ENCODE measurements at regions not wholly inside any gene's neighbourhood (a gene's known extent, or its start where the extent isn't known, plus 50 kb on each side); places are given as distances from the start of the nearest gene placed in this dataset.

GRCh38 chr11:71197096-71197495, 55.3 kb downstream of the SHANK2 start:
- TF ChIP-seq, protein P1, sequence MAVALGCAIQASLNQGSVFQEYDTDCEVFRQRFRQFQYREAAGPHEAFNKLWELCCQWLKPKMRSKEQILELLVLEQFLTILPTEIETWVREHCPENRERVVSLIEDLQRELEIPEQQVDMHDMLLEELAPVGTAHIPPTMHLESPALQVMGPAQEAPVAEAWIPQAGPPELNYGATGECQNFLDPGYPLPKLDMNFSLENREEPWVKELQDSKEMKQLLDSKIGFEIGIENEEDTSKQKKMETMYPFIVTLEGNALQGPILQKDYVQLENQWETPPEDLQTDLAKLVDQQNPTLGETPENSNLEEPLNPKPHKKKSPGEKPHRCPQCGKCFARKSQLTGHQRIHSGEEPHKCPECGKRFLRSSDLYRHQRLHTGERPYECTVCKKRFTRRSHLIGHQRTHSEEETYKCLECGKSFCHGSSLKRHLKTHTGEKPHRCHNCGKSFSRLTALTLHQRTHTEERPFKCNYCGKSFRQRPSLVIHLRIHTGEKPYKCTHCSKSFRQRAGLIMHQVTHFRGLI (tag by site-specific recombination; IDR thresholded peaks at IDR 0.05), result no peak
- TF ChIP-seq YY2 (tag by site-specific recombination; IDR thresholded peaks at IDR 0.05) (no peak), ZNF701 (tag by site-specific recombination; IDR thresholded peaks at IDR 0.05) (no peak), AEBP2 (tag by site-specific recombination; IDR thresholded peaks at IDR 0.05; ENCODE audit: borderline replicate concordance) (no peak), ZNF473 (tag by site-specific recombination; IDR thresholded peaks at IDR 0.05) (no peak), GLI2 (tag by site-specific recombination; IDR thresholded peaks at IDR 0.05; ENCODE audit: borderline replicate concordance, low read depth) (no peak), ZNF837 (tag by site-specific recombination; IDR thresholded peaks at IDR 0.05) (no peak), ZNF768 (tag by site-specific recombination; IDR thresholded peaks at IDR 0.05) (no peak), ZIC2 (tag by site-specific recombination; IDR thresholded peaks at IDR 0.05) (no peak), ZBTB17 (tag by site-specific recombination; IDR thresholded peaks at IDR 0.05) (no peak), ZNF248 (tag by site-specific recombination; IDR thresholded peaks at IDR 0.05) (no peak), ZBTB20 (tag by site-specific recombination; IDR thresholded peaks at IDR 0.05) (no peak), ZFP69B (tag by site-specific recombination; IDR thresholded peaks at IDR 0.05) (no peak), ZNF175 (tag by site-specific recombination; IDR thresholded peaks at IDR 0.05) (no peak)
- TF ChIP-seq, protein P2, sequence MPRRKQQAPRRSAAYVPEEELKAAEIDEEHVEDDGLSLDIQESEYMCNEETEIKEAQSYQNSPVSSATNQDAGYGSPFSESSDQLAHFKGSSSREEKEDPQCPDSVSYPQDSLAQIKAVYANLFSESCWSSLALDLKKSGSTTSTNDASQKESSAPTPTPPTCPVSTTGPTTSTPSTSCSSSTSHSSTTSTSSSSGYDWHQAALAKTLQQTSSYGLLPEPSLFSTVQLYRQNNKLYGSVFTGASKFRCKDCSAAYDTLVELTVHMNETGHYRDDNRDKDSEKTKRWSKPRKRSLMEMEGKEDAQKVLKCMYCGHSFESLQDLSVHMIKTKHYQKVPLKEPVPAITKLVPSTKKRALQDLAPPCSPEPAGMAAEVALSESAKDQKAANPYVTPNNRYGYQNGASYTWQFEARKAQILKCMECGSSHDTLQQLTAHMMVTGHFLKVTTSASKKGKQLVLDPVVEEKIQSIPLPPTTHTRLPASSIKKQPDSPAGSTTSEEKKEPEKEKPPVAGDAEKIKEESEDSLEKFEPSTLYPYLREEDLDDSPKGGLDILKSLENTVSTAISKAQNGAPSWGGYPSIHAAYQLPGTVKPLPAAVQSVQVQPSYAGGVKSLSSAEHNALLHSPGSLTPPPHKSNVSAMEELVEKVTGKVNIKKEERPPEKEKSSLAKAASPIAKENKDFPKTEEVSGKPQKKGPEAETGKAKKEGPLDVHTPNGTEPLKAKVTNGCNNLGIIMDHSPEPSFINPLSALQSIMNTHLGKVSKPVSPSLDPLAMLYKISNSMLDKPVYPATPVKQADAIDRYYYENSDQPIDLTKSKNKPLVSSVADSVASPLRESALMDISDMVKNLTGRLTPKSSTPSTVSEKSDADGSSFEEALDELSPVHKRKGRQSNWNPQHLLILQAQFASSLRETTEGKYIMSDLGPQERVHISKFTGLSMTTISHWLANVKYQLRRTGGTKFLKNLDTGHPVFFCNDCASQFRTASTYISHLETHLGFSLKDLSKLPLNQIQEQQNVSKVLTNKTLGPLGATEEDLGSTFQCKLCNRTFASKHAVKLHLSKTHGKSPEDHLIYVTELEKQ (tag by site-specific recombination; IDR thresholded peaks at IDR 0.05; ENCODE audit: borderline replicate concordance), result no peak
- TF ChIP-seq, protein P3, sequence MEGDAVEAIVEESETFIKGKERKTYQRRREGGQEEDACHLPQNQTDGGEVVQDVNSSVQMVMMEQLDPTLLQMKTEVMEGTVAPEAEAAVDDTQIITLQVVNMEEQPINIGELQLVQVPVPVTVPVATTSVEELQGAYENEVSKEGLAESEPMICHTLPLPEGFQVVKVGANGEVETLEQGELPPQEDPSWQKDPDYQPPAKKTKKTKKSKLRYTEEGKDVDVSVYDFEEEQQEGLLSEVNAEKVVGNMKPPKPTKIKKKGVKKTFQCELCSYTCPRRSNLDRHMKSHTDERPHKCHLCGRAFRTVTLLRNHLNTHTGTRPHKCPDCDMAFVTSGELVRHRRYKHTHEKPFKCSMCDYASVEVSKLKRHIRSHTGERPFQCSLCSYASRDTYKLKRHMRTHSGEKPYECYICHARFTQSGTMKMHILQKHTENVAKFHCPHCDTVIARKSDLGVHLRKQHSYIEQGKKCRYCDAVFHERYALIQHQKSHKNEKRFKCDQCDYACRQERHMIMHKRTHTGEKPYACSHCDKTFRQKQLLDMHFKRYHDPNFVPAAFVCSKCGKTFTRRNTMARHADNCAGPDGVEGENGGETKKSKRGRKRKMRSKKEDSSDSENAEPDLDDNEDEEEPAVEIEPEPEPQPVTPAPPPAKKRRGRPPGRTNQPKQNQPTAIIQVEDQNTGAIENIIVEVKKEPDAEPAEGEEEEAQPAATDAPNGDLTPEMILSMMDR (tag by site-specific recombination; IDR thresholded peaks at IDR 0.05), result no peak

GRCh38 chr11:71194710-71195109, 57.7 kb downstream of the SHANK2 start:
- Histone ChIP-seq H3K36me3 (ENCODE audit: control insufficient read depth in 2 of 2, insufficient read depth in 1 of 2, low read length in 2 of 2) (no peaks in the 10 kb centered on the region), H3K9me3 (ENCODE audit: control insufficient read depth, insufficient read depth, low read depth, low read length) (no peaks in the 10 kb centered on the region), H3K4me1 (ENCODE audit: control insufficient read depth, insufficient read depth, low read length) (no peaks in the 10 kb centered on the region), H3K4me3 (ENCODE audit: low read depth, low read length) (no peak overlapping the region), H3K27ac (ENCODE audit: extremely low read depth, low read depth, low read length) (no peak overlapping the region)
- POLR2A ChIA-PET, result no interaction called here
- CTCF ChIA-PET, result no interaction called here
- TF ChIP-seq ZNF354C (tag by site-specific recombination; IDR thresholded peaks at IDR 0.05; ENCODE audit: borderline replicate concordance, low read depth) (no peak), ZNF639 (tag by site-specific recombination; IDR thresholded peaks at IDR 0.05) (no peak), ZIC2 (tag by site-specific recombination; IDR thresholded peaks at IDR 0.05) (no peak), ZFP41 (tag by site-specific recombination; IDR thresholded peaks at IDR 0.05; ENCODE audit: borderline replicate concordance) (no peak)

More at GRCh38 chr11:71197096-71197495, 55.3 kb downstream of the SHANK2 start:
- Histone ChIP-seq H3K4me3 (ENCODE audit: low read depth, low read length) (no peak overlapping the region), H3K27ac (ENCODE audit: extremely low read depth, low read depth, low read length) (no peak overlapping the region), H3K4me1 (ENCODE audit: control insufficient read depth, insufficient read depth, low read length) (no peaks in the 10 kb centered on the region), H3K36me3 (ENCODE audit: control insufficient read depth in 2 of 2, insufficient read depth in 1 of 2, low read length in 2 of 2) (no peaks in the 10 kb centered on the region), H3K9me3 (ENCODE audit: control insufficient read depth, insufficient read depth, low read depth, low read length) (no peaks in the 10 kb centered on the region)
- ChIA-PET POLR2A (interaction anchor here (0.7 kb wide), 1 partner anchor 84 kb away, joined by 7 read pairs; no protein-coding TSS in a partner anchor), CTCF (interaction anchor here (0.7 kb wide), 1 partner anchor 441 kb away, joined by 3 read pairs; no protein-coding TSS in a partner anchor)

Data from HEK293 (cell line).